MM.1S (cell line): ENCODE measurements at regions not wholly inside any gene's neighbourhood (a gene's known extent, or its start where the extent isn't known, plus 50 kb on each side); places are given as distances from the start of the nearest gene placed in this dataset.

Experiments
- DNase-seq: peaks from one replicate; pipeline ENCODE4 v3.0.0-alpha.2; 2015
- H2AFZ ChIP-seq: fragments of 300-600 bp; sonication (generic); 2 replicates; pipeline ENCODE4 v1.6.0; 2016; ENCODE audit warnings: antibody characterized with exemption, low read length
- H3F3A ChIP-seq: fragments of 300-600 bp; sonication (generic); 2 replicates; pipeline ENCODE4 v1.6.1; 2016; ENCODE audit warnings: mild to moderate bottlenecking, antibody characterized with exemption, low read length, moderate library complexity, mixed read lengths; ENCODE audit not compliant: insufficient read depth
- H3K27ac ChIP-seq: fragments of 300-600 bp; sonication (generic); 2 replicates; pipeline ENCODE4 v1.5.1; 2016; ENCODE audit warnings: mild to moderate bottlenecking, low read length
- H3K27me3 ChIP-seq: fragments of 300-600 bp; sonication (generic); replicated peaks from 2 replicates; pipeline ENCODE4 v1.6.0; 2016; ENCODE audit warnings: low read length; ENCODE audit not compliant: insufficient read depth
- H3K36me3 ChIP-seq: fragments of 300-600 bp; sonication (generic); replicated peaks from 2 replicates; pipeline ENCODE4 v1.6.1; 2016; ENCODE audit warnings: mild to moderate bottlenecking, low read length, mixed read lengths; ENCODE audit not compliant: insufficient read depth
- H3K4me1 ChIP-seq: fragments of 300-600 bp; sonication (generic); 2 replicates; pipeline ENCODE4 v1.6.1; 2016; ENCODE audit warnings: low read length, mixed read lengths
- H3K4me2 ChIP-seq: fragments of 300-600 bp; sonication (generic); 2 replicates; pipeline ENCODE4 v1.6.0; 2016; ENCODE audit warnings: low read depth, low read length
- H3K4me3 ChIP-seq: fragments of 300-600 bp; sonication (generic); 2 replicates; pipeline ENCODE4 v1.5.1; 2016; ENCODE audit warnings: low read length, mixed read lengths
- H3K79me2 ChIP-seq: fragments of 300-600 bp; sonication (generic); 2 replicates; pipeline ENCODE4 v1.6.1; 2016; ENCODE audit warnings: mixed run types, low read length, mixed read lengths
- H3K9ac ChIP-seq: fragments of 300-600 bp; sonication (generic); 2 replicates; pipeline ENCODE4 v1.6.1; 2016; ENCODE audit warnings: low read length, mixed read lengths
- H3K9me2 ChIP-seq: fragments of 300-600 bp; sonication (generic); replicated peaks from 2 replicates; pipeline ENCODE4 v1.6.1; 2016; ENCODE audit warnings: mild to moderate bottlenecking, low read length, mixed read lengths; ENCODE audit not compliant: insufficient read depth
- H3K9me3 ChIP-seq: fragments of 300-600 bp; sonication (generic); replicated peaks from 2 replicates; pipeline ENCODE4 v1.6.1; 2016; ENCODE audit warnings: mild to moderate bottlenecking, low read length, mixed read lengths; ENCODE audit not compliant: insufficient read depth
- H4K20me1 ChIP-seq: fragments of 300-600 bp; sonication (generic); 2 replicates; pipeline ENCODE4 v1.6.1; 2016; ENCODE audit warnings: mild to moderate bottlenecking, low read length, moderate library complexity, mixed read lengths; ENCODE audit not compliant: insufficient read depth
- CTCF ChIP-seq: fragments of 300-600 bp; sonication (generic); IDR thresholded peaks from 2 replicates; pipeline ENCODE4 v1.5.1; 2016; ENCODE audit warnings: antibody characterized with exemption, low read length, mixed read lengths
- EZH2 ChIP-seq: fragments of 300-600 bp; sonication (generic); optimal IDR thresholded peaks from 2 replicates; pipeline ENCODE3; 2017; ENCODE audit warnings: low read depth, mild to moderate bottlenecking, antibody characterized with exemption, low read length, mixed read lengths
- EZH2phosphoT487 ChIP-seq: fragments of 300-600 bp; sonication (generic); IDR thresholded peaks from 2 replicates; pipeline ENCODE4 v1.6.1; 2018; ENCODE audit warnings: antibody characterized with exemption, low read length

- Histone ChIP-seq H3F3A (no peaks in the 10 kb centered on the region), H3K4me1 (no peaks in the 10 kb centered on the region), H4K20me1 (no peaks in the 10 kb centered on the region), H3K4me2 (no peak overlapping the region), H3K4me3 (no peak overlapping the region), H3K9ac (no peak overlapping the region), H3K27me3 (no peaks in the 10 kb centered on the region), H2AFZ (no peak overlapping the region), H3K27ac (no peak overlapping the region), H3K9me3 (no peaks in the 10 kb centered on the region), H3K9me2 (no peaks in the 10 kb centered on the region), H3K36me3 (no peaks in the 10 kb centered on the region), H3K79me2 (no peaks in the 10 kb centered on the region)
- no peak for TF ChIP-seq EZH2phosphoT487
- no peak for TF ChIP-seq CTCF
- TF ChIP-seq EZH2, result no peak
- DNase-seq, result no peak
These were observed 524.4 kb upstream of the RGMA start for GRCh38 chr15:93613386-93613785.

DNA sequence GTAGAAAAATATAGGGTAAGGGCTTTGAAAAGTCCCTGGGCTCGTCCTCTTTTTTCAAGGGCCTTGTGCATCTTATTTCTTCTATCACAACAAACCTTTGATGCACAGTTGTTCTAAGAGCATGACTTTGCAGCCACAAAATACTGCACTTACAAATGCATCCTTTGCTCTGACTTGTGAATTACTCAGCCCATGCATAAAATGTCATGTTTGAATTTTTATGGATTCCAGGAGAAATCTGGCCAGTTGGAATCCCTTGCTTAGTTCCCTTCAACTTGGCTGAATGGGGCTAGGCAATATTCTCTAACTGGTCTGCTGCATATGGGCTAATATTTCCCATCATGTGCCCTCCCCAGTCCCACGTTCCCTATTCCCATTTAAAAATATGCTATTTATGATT, 523.9 kb upstream of the RGMA start:
- no peak for TF ChIP-seq EZH2phosphoT487
- no peak for TF ChIP-seq EZH2
- TF ChIP-seq CTCF, result no peak
- Histone ChIP-seq H3K79me2 (no peaks in the 10 kb centered on the region), H2AFZ (no peak overlapping the region), H3K4me2 (no peak overlapping the region), H3K9ac (no peak overlapping the region), H3F3A (no peaks in the 10 kb centered on the region), H3K9me2 (no peaks in the 10 kb centered on the region), H3K27ac (no peak overlapping the region), H3K36me3 (no peaks in the 10 kb centered on the region), H3K4me3 (no peak overlapping the region), H3K9me3 (no peaks in the 10 kb centered on the region), H4K20me1 (no peaks in the 10 kb centered on the region), H3K4me1 (no peaks in the 10 kb centered on the region), H3K27me3 (no peaks in the 10 kb centered on the region)
- no peak for DNase-seq

DNA sequence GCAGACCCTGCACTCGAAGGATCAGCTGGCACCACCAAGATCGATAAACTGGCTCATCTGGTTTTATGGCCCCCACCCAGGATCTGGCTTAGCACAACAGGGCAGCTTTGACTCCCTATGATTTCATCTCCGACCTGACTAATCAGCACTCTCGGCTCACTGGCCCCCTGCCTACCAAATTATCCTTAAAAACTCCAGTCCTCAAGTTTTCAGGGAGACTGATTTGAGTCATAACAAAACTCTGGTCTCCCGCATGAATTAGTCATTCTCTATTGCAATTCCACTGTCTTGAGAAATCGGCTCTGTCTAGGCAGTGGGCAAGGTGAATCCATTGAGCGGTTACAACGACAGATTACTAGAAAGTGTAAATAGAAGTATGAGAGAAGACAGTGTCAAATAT, 521.9 kb upstream of the RGMA start:
- Histone ChIP-seq H4K20me1 (no peaks in the 10 kb centered on the region), H2AFZ (no peak overlapping the region), H3K36me3 (no peaks in the 10 kb centered on the region), H3K4me1 (no peaks in the 10 kb centered on the region), H3K27me3 (no peaks in the 10 kb centered on the region), H3K4me2 (no peak overlapping the region), H3K79me2 (no peaks in the 10 kb centered on the region), H3K9ac (no peak overlapping the region), H3K9me3 (no peaks in the 10 kb centered on the region), H3K9me2 (no peaks in the 10 kb centered on the region), H3F3A (no peaks in the 10 kb centered on the region), H3K4me3 (no peak overlapping the region), H3K27ac (no peak overlapping the region)
- DNase-seq, result no peak
- TF ChIP-seq EZH2phosphoT487 (no peak), EZH2 (no peak), CTCF (no peak)

GRCh38 chr15:93608643-93609148, 519.7 kb upstream of the RGMA start:
- Histone ChIP-seq H2AFZ (no peak overlapping the region), H3K9me2 (no peaks in the 10 kb centered on the region), H3K9me3 (no peaks in the 10 kb centered on the region), H3F3A (no peaks in the 10 kb centered on the region), H3K79me2 (no peaks in the 10 kb centered on the region), H3K4me3 (no peak overlapping the region), H3K27me3 (no peaks in the 10 kb centered on the region), H3K9ac (no peak overlapping the region), H4K20me1 (no peaks in the 10 kb centered on the region), H3K36me3 (no peaks in the 10 kb centered on the region), H3K27ac (no peak overlapping the region), H3K4me1 (no peaks in the 10 kb centered on the region), H3K4me2 (no peak overlapping the region)
- no peak for TF ChIP-seq EZH2
- no peak for TF ChIP-seq EZH2phosphoT487
- TF ChIP-seq CTCF, result no peak
- DNase-seq, result no peak
